Retinal pigment epithelial cell (primary cell): ENCODE measurements at regions not wholly inside any gene's neighbourhood (a gene's known extent, or its start where the extent isn't known, plus 50 kb on each side); places are given as distances from the start of the nearest gene placed in this dataset.
"Not testable (repeated sequence)": the region's sequence is repeated elsewhere in the genome, so short reads cannot be mapped to it uniquely, and the experiment has no call there.

Source experiments
- DNase-seq: peaks from one replicate; pipeline ENCODE4 v3.0.0-alpha.2; 2010; ENCODE audit warnings: low read depth
- H3K4me3 ChIP-seq: 2 replicates; pipeline ENCODE4 v1.5.1; 2011; ENCODE audit warnings: mild to moderate bottlenecking, low read length, control low read depth, moderate library complexity
- TF ChIP-seq, protein P1 (sequence below): conservative IDR thresholded peaks from 2 replicates; pipeline ENCODE4 v1.5.1; 2011; ENCODE audit warnings: low read depth, low read length, control low read depth, inconsistent platforms

DNA sequence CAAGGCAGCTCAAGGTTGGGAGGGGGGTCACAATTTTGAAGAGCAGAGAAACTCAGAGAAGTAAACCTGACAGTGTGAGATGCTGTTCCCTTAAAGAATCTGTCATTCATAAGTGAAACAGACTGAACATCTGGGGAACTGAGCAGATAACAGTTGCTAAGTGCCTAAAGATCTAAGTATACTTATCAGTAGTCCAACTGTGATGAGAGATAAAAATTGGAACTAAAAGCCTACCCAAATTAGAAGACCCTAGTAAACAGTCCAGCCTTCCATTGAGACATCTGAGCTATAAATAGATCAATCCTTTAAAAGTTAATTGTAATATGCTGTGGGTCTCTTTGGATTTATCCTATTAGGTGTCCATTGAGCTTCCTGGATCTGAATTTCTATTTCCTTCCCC, 692.8 kb upstream of the ZNF608 start:
- TF ChIP-seq, protein P1, sequence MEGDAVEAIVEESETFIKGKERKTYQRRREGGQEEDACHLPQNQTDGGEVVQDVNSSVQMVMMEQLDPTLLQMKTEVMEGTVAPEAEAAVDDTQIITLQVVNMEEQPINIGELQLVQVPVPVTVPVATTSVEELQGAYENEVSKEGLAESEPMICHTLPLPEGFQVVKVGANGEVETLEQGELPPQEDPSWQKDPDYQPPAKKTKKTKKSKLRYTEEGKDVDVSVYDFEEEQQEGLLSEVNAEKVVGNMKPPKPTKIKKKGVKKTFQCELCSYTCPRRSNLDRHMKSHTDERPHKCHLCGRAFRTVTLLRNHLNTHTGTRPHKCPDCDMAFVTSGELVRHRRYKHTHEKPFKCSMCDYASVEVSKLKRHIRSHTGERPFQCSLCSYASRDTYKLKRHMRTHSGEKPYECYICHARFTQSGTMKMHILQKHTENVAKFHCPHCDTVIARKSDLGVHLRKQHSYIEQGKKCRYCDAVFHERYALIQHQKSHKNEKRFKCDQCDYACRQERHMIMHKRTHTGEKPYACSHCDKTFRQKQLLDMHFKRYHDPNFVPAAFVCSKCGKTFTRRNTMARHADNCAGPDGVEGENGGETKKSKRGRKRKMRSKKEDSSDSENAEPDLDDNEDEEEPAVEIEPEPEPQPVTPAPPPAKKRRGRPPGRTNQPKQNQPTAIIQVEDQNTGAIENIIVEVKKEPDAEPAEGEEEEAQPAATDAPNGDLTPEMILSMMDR, result no peak
- DNase-seq, result no peak
- H3K4me3 ChIP-seq, result no peak overlapping the region

DNA sequence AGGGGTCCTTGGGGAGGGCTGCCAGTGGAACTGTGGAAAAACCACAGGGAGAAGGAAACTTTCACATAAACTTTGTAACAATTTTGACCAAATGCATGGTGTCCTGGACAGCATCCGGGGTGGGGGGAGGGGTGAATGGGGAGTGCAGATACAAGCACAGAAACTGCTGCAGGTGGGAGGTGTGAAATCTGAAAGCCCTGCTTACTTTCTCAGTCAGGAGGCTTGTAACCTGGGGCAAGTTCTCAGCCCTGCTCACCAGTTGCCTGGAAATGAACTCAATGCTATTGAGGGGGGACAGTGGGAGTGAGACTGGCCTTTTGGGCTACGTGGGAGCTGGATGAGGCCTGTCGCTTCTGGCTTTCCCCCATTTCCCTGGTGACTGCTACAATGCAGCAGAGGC, 694.5 kb upstream of the ZNF608 start:
- DNase-seq, result no peak
- TF ChIP-seq, protein P1, result no peak
- no peak overlapping the region for H3K4me3 ChIP-seq

DNA sequence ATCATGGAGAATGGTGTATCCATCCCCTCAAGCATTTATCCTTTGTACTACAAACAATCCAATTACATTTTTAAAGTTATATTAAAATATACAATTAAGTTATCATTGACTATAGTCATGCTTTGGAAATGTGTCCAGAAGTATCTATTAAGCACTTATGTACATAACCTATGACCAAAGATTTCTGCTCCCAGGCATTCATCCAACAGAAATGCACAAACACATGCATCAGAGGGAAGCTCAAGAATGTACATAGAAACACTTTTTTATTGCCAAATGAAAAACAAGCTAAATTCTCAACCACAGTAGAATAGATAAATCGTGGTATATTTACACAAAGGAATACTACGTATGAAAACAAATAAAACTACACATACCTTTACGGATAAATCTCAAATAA, 700.5 kb upstream of the ZNF608 start:
- H3K4me3 ChIP-seq, result no peak overlapping the region
- TF ChIP-seq, protein P1, result no peak
- no peak for DNase-seq

DNA sequence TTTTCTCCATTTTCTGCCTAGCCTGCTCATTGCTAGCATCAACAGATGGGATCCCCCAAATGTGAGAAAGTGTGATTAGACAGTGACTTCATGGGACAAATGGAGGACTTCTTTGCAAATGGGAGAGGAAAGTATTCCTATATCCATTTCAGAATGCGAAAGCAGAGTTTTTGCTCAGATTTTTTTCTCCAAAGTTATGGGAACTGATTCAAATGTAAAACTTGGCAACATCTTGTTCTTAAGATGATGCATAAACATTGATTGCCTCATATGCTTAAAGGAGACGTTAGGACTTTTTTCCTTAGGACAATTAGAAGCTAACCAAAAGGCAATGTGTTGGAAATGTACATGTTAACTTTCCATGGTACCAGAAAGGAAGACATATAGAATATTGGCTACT, 704.3 kb upstream of the ZNF608 start:
- H3K4me3 ChIP-seq, result no peak overlapping the region
- no peak for DNase-seq
- TF ChIP-seq, protein P1, result no peak

DNA sequence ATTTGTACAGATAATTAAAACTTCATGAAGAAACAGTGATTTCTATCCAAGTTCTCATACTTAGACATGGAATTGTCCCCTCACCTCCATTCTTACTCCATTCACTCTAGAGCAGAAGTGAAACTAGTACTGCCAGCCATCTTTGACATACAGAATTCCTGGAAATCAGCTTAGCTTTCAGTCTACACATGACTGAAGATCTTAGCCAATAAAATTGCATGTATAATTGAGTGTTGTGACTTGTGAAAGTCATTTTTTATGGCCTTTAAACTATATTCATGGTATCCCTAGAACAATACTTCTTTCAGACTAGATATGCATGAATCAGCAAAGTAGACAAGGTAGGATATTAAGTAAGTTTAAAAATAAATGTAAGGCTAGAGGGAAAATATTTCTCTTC, 705.2 kb upstream of the ZNF608 start:
- no peak for DNase-seq
- H3K4me3 ChIP-seq, result no peak overlapping the region
- TF ChIP-seq, protein P1, result no peak

DNA sequence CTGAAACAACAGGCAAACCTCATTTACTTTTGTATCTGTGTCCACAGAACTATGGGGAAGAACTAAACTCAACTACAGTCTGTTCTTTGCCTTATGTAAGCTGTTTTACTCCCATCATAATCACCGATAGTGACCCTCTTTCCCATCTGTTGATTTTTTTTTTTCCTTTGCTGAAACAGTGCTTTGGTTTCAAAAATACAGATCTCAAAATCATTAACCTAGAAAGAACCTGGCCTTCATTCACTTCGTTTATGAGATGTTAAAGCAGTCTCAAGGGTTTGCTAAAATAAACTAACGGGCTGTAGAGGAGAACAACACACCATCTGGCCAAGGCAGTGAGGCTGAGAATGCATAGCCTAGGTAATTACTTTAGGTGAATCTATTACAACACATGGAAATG, 706.6 kb upstream of the ZNF608 start:
- no peak overlapping the region for H3K4me3 ChIP-seq
- no peak for DNase-seq
- TF ChIP-seq, protein P1, result no peak

DNA sequence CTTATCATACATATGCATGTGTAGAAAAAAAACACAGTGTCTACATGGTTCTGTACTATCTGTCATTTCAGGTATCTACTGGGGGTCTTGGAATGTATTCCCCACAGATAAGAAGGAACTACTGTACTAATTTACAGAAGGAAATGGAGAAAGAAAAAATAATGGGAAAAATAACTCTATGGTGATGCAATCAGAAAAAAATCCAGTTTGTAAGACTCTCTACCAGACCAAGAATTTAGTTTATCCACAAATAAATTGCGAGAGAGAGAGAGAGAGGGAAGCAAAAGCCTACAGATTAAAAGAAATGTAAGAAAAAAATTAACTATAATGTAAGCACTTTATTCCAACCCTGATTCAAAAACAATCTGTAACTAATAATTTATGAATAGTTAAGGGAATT, 708.6 kb upstream of the ZNF608 start:
- no peak overlapping the region for H3K4me3 ChIP-seq
- no peak for DNase-seq
- TF ChIP-seq, protein P1, result no peak

DNA sequence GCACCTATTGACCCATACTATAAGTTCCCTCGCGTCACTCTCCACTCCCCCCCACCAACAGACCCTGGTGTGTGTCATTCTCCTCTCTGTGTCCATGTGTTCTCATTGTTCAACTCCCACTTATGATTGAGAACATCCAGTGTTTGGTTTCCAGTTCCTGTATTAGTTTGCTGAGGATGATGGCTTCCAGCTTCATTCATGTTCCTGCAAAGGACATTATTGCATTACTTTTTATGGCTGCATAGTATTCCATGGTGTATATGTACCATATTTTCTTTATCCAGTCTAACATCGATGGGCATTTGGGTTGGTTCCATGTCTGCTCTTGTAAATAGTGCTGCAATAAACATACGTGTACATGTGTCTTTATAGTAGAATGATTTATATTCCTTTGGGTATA, 709.6 kb upstream of the ZNF608 start:
- not testable (repeated sequence) for DNase-seq

More for the DNA sequence above, 709.6 kb upstream of the ZNF608 start:
- H3K4me3 ChIP-seq, result not testable (repeated sequence)
